ENCODE measurements at regions not wholly inside any gene's neighbourhood (a gene's known extent, or its start where the extent isn't known, plus 50 kb on each side); places are given as distances from the start of the nearest gene placed in this dataset.

GRCh38 chr5:2890011-2890410, 138.5 kb upstream of the IRX2 start:
- intact Hi-C loops (cut with DNase I) = no loop called here
- no peaks in the 10 kb centered on the region for H3K36me3 ChIP-seq
- H3K4me3 ChIP-seq = no peak overlapping the region
- no peaks in the 10 kb centered on the region for H3K9me3 ChIP-seq
- 86% methylated on average over 14 of the region's 14 CpGs for WGBS
- no peak for DNase-seq (ENCODE audit: low spot score)
- H3K4me1 ChIP-seq (replicated peaks) = no peaks in the 10 kb centered on the region
- H3K27me3 ChIP-seq (replicated peaks; ENCODE audit: insufficient read depth) = no peaks in the 10 kb centered on the region
- TF ChIP-seq POLR2AphosphoS5 (IDR thresholded peaks at IDR 0.05) = no peak
- no peak for TF ChIP-seq POLR2A (IDR thresholded peaks at IDR 0.05)
- no peak for TF ChIP-seq CTCF (IDR thresholded peaks at IDR 0.05)
- no peak overlapping the region for H3K27ac ChIP-seq

- TF ChIP-seq CTCF (IDR thresholded peaks at IDR 0.05) (no peak), POLR2A (IDR thresholded peaks at IDR 0.05) (no peak), POLR2AphosphoS5 (IDR thresholded peaks at IDR 0.05) (no peak)
- WGBS = 97% methylated on average over 5 of the region's 5 CpGs
- no peak overlapping the region for H3K27ac ChIP-seq
- intact Hi-C loops (cut with DNase I) = no loop called here
- no peak for DNase-seq (ENCODE audit: low spot score)
- no peaks in the 10 kb centered on the region for H3K27me3 ChIP-seq (replicated peaks; ENCODE audit: insufficient read depth)
- H3K4me1 ChIP-seq (replicated peaks) = no peaks in the 10 kb centered on the region
- H3K4me3 ChIP-seq = no peak overlapping the region
- no peaks in the 10 kb centered on the region for H3K36me3 ChIP-seq
- no peaks in the 10 kb centered on the region for H3K9me3 ChIP-seq
Measured at GRCh38 chr5:2888520-2889060, 137.1 kb upstream of the IRX2 start.

GRCh38 chr5:2887481-2888348, 136.2 kb upstream of the IRX2 start:
- DNase-seq (ENCODE audit: low spot score) = no peak
- Histone ChIP-seq H3K27me3 (replicated peaks; ENCODE audit: insufficient read depth) (no peaks in the 10 kb centered on the region), H3K9me3 (no peaks in the 10 kb centered on the region), H3K36me3 (no peaks in the 10 kb centered on the region), H3K4me1 (replicated peaks) (no peaks in the 10 kb centered on the region), H3K4me3 (no peak overlapping the region), H3K27ac (no peak overlapping the region)
- no peak for TF ChIP-seq POLR2A (IDR thresholded peaks at IDR 0.05)
- no peak for TF ChIP-seq CTCF (IDR thresholded peaks at IDR 0.05)
- TF ChIP-seq POLR2AphosphoS5 (IDR thresholded peaks at IDR 0.05) = no peak
- WGBS = 70% methylated on average over 7 of the region's 7 CpGs
- intact Hi-C loops (cut with DNase I) = no loop called here

GRCh38 chr5:2886531-2886930, 135.1 kb upstream of the IRX2 start:
- intact Hi-C loops (cut with DNase I) = no loop called here

More at GRCh38 chr5:2886531-2886930, 135.1 kb upstream of the IRX2 start:
- no peaks in the 10 kb centered on the region for H3K27me3 ChIP-seq (replicated peaks; ENCODE audit: insufficient read depth)
- H3K9me3 ChIP-seq = no peaks in the 10 kb centered on the region
- no peak overlapping the region for H3K27ac ChIP-seq
- TF ChIP-seq CTCF (IDR thresholded peaks at IDR 0.05) (no peak), POLR2A (IDR thresholded peaks at IDR 0.05) (no peak), POLR2AphosphoS5 (IDR thresholded peaks at IDR 0.05) (no peak)
- WGBS = 63% methylated on average over 3 of the region's 3 CpGs
- no peak for DNase-seq (ENCODE audit: low spot score)
- H3K4me1 ChIP-seq (replicated peaks) = no peaks in the 10 kb centered on the region
- H3K36me3 ChIP-seq = no peaks in the 10 kb centered on the region
- no peak overlapping the region for H3K4me3 ChIP-seq
